GM12874 (cell line): ENCODE measurements at regions not wholly inside any gene's neighbourhood (a gene's known extent, or its start where the extent isn't known, plus 50 kb on each side); places are given as distances from the start of the nearest gene placed in this dataset.

Source experiments
- CTCF ChIP-seq: IDR thresholded peaks from 2 replicates; pipeline ENCODE4 v1.5.1; 2011; ENCODE audit warnings: low read depth, mild to moderate bottlenecking, control low read depth, low read length, moderate library complexity; ENCODE audit not compliant: insufficient read depth

- TF ChIP-seq CTCF, result no peak
Measured at GRCh38 chr2:217092710-217093379, 233.0 kb upstream of the TNP1 start.

- TF ChIP-seq CTCF, result no peak
Measured at GRCh38 chr2:217091531-217091930, 231.7 kb upstream of the TNP1 start.

GRCh38 chr2:217090884-217091283 lies 231.0 kb upstream of the TNP1 start:
- no peak for TF ChIP-seq CTCF

GRCh38 chr2:217090024-217090473 lies 230.2 kb upstream of the TNP1 start:
- no peak for TF ChIP-seq CTCF

GRCh38 chr2:217086718-217087117 lies 226.9 kb upstream of the TNP1 start:
- TF ChIP-seq CTCF, result no peak

GRCh38 chr2:217086038-217086522 lies 226.2 kb upstream of the TNP1 start:
- TF ChIP-seq CTCF, result no peak

GRCh38 chr2:217085543-217085942 lies 225.7 kb upstream of the TNP1 start:
- TF ChIP-seq CTCF, result no peak
